Fibroblast of lung (primary cell): ENCODE measurements at regions not wholly inside any gene's neighbourhood (a gene's known extent, or its start where the extent isn't known, plus 50 kb on each side); places are given as distances from the start of the nearest gene placed in this dataset.
"Not testable (repeated sequence)": the region's sequence is repeated elsewhere in the genome, so short reads cannot be mapped to it uniquely, and the experiment has no call there.

ENCODE experiments used
- DNase-seq, 2 donors: peaks; one replicate each; pipeline versions ENCODE4 v3.0.0 to v3.0.0-alpha.2; 2010; ENCODE audit warnings: low read depth in 2 of 2
- H2AFZ ChIP-seq: 2 replicates; pipeline ENCODE4 v1.5.1; 2012; ENCODE audit warnings: low read length, control low read depth, inconsistent platforms
- H3K27ac ChIP-seq: 2 replicates; pipeline ENCODE4 v1.5.1; 2011; ENCODE audit warnings: low read length, control low read depth; ENCODE audit not compliant: insufficient read depth
- H3K27me3 ChIP-seq: 2 replicates; pipeline ENCODE4 v1.5.1; 2011; ENCODE audit warnings: mild to moderate bottlenecking, low read length; ENCODE audit not compliant: control insufficient read depth, insufficient read depth
- H3K36me3 ChIP-seq: 2 replicates; pipeline ENCODE4 v1.5.1; 2011; ENCODE audit warnings: low read length; ENCODE audit not compliant: control insufficient read depth, insufficient read depth
- H3K4me1 ChIP-seq: 2 replicates; pipeline ENCODE4 v1.5.1; 2011; ENCODE audit warnings: low read length; ENCODE audit not compliant: control insufficient read depth, insufficient read depth; ENCODE audit errors: extremely low read depth
- H3K4me2 ChIP-seq: 2 replicates; pipeline ENCODE4 v1.5.1; 2011; ENCODE audit warnings: low read length, control low read depth; ENCODE audit not compliant: insufficient read depth; ENCODE audit errors: extremely low read depth
- H3K4me3 ChIP-seq, 4 experiments: fragments of 200-600 bp in 1 of 4; sonication (generic) in 1 of 4; replicated peaks in 1 of 4; 2 replicates each; pipeline ENCODE4 v1.5.1; 2011 to 2016; ENCODE audit warnings: low read length in 4 of 4, low read depth in 3 of 4, mild to moderate bottlenecking in 3 of 4, control low read depth in 2 of 4, inconsistent platforms in 1 of 4, mixed read lengths in 1 of 4; ENCODE audit not compliant: insufficient read depth in 1 of 4; ENCODE audit errors: control extremely low read depth in 1 of 4
- H3K79me2 ChIP-seq: 2 replicates; pipeline ENCODE4 v1.5.1; 2012; ENCODE audit warnings: mild to moderate bottlenecking, low read length, inconsistent platforms; ENCODE audit not compliant: control insufficient read depth, insufficient read depth
- H3K9ac ChIP-seq: 2 replicates; pipeline ENCODE4 v1.5.1; 2011; ENCODE audit warnings: mild to moderate bottlenecking, low read length, control low read depth; ENCODE audit not compliant: insufficient read depth
- H3K9me3 ChIP-seq: 2 replicates; pipeline ENCODE4 v1.5.1; 2012; ENCODE audit warnings: low read depth, low read length; ENCODE audit not compliant: control insufficient read depth, insufficient read depth
- H4K20me1 ChIP-seq: 2 replicates; pipeline ENCODE4 v1.5.1; 2011; ENCODE audit warnings: low read length; ENCODE audit not compliant: control insufficient read depth, insufficient read depth; ENCODE audit errors: extremely low read depth
- CTCF ChIP-seq, 2 donors: IDR thresholded peaks in 1 of 2; conservative IDR thresholded peaks in 1 of 2; 1 replicate in 1 of 2; 2 replicates in 1 of 2; pipeline ENCODE4 v1.5.1; 2011 to 2012; ENCODE audit warnings: low read length in 2 of 2, control low read depth in 1 of 2, inconsistent platforms in 1 of 2, low read depth in 1 of 2, mild to moderate bottlenecking in 1 of 2
- EZH2 ChIP-seq: IDR thresholded peaks from 2 replicates; pipeline ENCODE4 v1.5.1; 2012; ENCODE audit warnings: low read length, control low read depth, mild to moderate bottlenecking; ENCODE audit errors: missing control alignments

GRCh38 chr1:186760446-186760845, 68.3 kb upstream of the PLA2G4A start:
- no peaks in the 10 kb centered on the region for H3K4me1 ChIP-seq
- H3K9me3 ChIP-seq: no peaks in the 10 kb centered on the region

GRCh38 chr1:186758896-186759606, 69.7 kb upstream of the PLA2G4A start:
- H3K4me3 ChIP-seq, H3K4me1 ChIP-seq, H3K9me3 ChIP-seq, H3K9ac ChIP-seq, H3K27me3 ChIP-seq, H3K27ac ChIP-seq, DNase-seq, H4K20me1 ChIP-seq, H3K79me2 ChIP-seq, H3K4me2 ChIP-seq, H2AFZ ChIP-seq, H3K36me3 ChIP-seq: not testable (repeated sequence)

More at GRCh38 chr1:186760446-186760845, 68.3 kb upstream of the PLA2G4A start:
- Histone ChIP-seq H3K27ac (no peak overlapping the region), H2AFZ (no peak overlapping the region), H3K27me3 (no peaks in the 10 kb centered on the region), H3K9ac (no peak overlapping the region), H4K20me1 (no peaks in the 10 kb centered on the region), H3K4me2 (no peak overlapping the region), H3K4me3 (no peak overlapping the region), H3K36me3 (no peaks in the 10 kb centered on the region), H3K79me2 (no peaks in the 10 kb centered on the region)
- TF ChIP-seq CTCF (conservative IDR thresholded peaks at IDR 0.05 in 1 of 2, IDR thresholded peaks at IDR 0.05 in 1 of 2; ENCODE audit: low read depth in 1 of 2, low read length in 2 of 2) (no peak), EZH2 (no peak)
- no peak for DNase-seq

- Histone ChIP-seq H3K36me3 (no peaks in the 10 kb centered on the region), H3K4me2 (no peak overlapping the region), H3K4me1 (no peaks in the 10 kb centered on the region), H3K9ac (no peak overlapping the region), H3K4me3 (no peak overlapping the region), H3K79me2 (no peaks in the 10 kb centered on the region), H3K27me3 (no peaks in the 10 kb centered on the region), H3K9me3 (no peaks in the 10 kb centered on the region), H2AFZ (no peak overlapping the region), H4K20me1 (no peaks in the 10 kb centered on the region), H3K27ac (no peak overlapping the region)
- no peak for DNase-seq
- no peak for TF ChIP-seq CTCF (conservative IDR thresholded peaks at IDR 0.05 in 1 of 2, IDR thresholded peaks at IDR 0.05 in 1 of 2; ENCODE audit: low read depth in 1 of 2, low read length in 2 of 2)
- no peak for TF ChIP-seq EZH2
Observed at GRCh38 chr1:186757851-186758250, 70.9 kb upstream of the PLA2G4A start.
